ENCODE measurements at regions not wholly inside any gene's neighbourhood (a gene's known extent, or its start where the extent isn't known, plus 50 kb on each side); places are given as distances from the start of the nearest gene placed in this dataset.

GRCh38 chr5:7315118-7315517 lies 80.8 kb upstream of the ADCY2 start:
- DNase-seq = no peak

DNA sequence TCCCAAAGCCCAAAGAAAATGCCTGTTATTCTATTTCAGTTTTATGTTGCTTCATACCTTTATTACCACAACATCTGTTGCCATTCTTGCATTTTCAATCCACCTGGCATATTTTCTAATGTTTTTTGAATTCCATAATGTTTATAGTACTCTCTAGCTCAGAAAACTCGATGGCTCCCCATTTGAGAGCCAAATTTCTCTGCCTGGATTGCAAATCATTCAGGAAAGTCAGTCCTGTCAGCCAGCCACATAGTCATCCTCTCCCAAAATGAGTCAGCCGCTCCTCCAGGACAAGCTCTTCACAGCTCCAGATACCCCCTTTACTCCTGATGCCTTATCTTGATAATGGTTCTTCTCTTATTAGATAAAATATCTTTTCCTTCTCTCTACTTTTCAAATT lies 78.2 kb upstream of the ADCY2 start:
- DNase-seq = no peak

GRCh38 chr5:7320701-7321301 lies 75.1 kb upstream of the ADCY2 start:
- no peak for DNase-seq

DNA sequence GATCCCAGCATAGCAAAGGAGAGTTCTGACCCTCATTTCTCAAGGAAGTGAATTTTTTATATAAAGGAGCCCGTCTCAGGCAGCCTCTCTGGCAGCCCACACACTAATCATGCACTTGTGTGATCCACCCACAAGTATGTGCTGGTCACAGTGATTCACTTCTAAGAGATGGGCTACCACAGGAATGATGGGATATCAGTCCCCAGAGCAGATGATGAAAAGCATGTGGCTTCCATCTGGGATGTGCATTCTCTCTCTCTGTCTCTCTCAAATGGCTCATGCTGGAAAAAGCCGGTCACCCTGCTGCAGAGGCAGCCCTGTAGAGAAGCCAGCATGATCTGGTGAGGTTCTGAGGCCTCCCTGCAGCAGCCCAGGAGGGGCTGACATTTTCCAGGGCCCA lies 74.2 kb upstream of the ADCY2 start:
- no peak for DNase-seq

DNA sequence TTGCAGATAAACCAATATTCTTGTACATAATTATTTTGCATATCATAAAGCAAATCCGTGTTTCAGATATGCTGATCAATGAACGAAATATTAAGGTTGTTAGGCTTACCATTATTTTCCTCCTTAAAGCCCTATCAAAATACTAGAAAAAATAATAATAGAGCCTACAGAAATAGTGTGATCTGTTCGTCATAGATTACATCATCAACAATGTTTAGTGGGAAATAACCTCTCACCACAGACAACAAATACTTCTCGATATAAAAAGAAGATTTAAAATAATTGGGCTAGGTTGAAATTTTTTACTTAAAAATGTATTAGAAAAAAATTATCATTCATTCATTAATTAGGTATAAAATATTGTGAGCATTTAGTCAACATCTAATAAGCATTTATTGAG lies 71.0 kb upstream of the ADCY2 start:
- DNase-seq = no peak

DNA sequence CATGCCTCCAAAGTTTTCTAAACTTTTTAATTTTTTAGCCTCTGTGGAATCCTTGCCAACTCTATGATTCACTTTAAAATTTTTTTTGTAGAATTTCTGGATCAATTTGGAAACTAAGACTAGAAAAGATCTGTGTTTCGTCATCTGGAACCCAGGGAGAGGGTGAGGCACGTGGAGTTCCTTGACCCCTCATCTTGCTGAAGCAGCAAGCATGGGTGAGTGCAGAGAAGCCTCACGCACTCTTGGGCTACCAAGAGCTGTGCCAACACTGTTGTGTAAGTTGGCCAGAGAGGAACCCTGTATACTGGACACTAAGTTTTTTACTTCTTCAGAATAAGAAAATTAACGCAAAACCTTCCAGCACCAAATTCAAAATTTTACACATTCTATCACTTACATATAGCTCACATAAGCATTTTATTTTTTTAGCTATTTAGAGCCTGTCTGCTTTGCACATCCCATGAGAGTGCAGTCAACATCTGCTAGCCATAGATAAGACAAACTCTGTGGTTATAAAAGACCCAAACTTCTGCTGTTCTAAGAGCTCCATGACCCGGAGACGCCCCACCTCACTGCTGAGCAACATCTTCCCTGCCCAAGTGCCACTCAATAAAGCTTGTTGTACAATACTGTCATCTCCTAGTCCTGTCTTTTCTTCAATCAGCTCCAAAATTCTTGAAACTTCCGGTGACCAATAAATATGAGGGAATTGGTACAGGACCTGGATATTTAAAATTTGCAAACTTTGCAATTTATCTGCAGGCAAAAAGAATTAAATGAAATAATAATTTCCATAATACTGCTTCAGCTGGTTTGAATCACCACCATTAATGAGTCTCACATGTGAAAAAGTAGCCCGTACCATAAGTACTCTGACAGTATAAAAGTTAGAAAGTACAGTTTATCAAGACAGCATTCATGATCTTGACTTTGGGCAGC lies 69.7 kb upstream of the ADCY2 start:
- no peak for DNase-seq

- DNase-seq = no peak
Measured at GRCh38 chr5:7329141-7329540, 66.8 kb upstream of the ADCY2 start.

DNA sequence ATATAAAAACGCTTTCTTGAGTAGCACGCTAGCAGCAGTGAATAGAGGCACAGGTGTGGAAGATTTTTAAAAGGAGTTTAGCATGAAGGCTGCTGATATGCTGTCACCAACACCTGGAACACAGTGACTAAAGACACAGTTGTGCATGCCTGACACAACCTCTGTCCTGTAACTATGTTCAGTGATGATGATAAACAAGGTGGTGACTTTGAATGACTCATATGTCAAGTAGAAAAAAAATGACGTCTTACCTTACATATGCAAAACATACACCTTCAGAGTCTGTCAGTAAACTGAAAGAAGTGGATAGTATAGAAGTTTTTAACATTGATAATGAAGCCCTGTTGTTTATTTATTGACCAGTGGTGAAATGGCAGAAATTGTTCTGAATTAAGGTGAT lies 66.2 kb upstream of the ADCY2 start:
- no peak for DNase-seq

DNA sequence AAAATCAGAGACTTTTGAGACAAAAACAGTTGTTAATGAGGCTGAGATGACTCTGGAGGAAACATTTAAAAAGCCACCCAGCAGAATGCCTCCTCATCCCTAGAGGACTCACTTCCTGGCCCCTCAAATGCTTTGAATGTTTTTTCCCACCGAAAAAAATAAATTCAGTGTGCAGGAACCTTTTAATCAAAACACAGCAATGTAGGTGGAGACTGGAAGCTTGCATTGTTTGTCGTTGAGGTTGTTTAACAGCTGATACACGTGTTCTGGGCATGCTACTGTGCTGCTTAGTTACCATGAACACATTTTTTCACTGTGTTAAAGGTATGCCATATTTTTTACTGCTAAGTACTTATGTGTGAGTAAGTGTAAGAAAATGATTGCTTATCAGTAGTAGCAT lies 65.7 kb upstream of the ADCY2 start:
- no peak for DNase-seq

DNA sequence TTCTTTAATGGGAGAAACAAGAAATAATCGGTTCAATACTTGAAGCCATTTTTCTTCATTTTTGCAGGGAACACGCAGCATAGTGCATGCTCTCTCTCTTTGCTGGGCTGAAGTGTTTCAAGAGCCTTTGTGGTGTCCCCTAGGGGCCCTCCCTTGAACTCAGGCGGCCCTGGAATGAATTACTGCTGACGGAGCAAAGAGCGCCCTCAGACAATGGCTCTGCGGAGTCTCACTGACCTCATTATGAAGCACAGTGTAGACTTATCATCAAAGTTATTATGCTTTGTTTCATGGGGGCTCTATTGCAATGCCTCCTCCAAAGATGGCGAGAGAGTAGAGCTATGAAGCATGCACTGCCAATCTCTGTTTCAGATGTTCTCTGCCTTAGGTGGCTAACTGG lies 64.8 kb upstream of the ADCY2 start:
- DNase-seq = no peak

Measured in NCI-H2227 treated with DMSO at 0.1 percent for 48 hours (cell line).